Tibial artery (tissue), 4 donors: ENCODE measurements at regions not wholly inside any gene's neighbourhood (a gene's known extent, or its start where the extent isn't known, plus 50 kb on each side); places are given as distances from the start of the nearest gene placed in this dataset.

ENCODE experiments used
- DNase-seq, 2 donors: peaks; one replicate each; pipeline ENCODE4 v3.0.0-alpha.2; 2019
- H3K27ac ChIP-seq, 2 donors: fragments of 200-600 bp; sonication (generic) in 1 of 2; 1 replicate in 1 of 2; 2 replicates in 1 of 2; pipeline ENCODE4 v1.5.1; 2018 to 2019; ENCODE audit warnings: mild to moderate bottlenecking in 1 of 2
- H3K27me3 ChIP-seq, 2 donors: fragments of 200-600 bp; sonication (generic) in 1 of 2; one replicate each; pipeline versions ENCODE4 v1.5.1 to v1.6.0; 2016 to 2019
- H3K36me3 ChIP-seq, 3 donors: fragments of 200-600 bp; sonication (generic) in 2 of 3; one replicate each; pipeline ENCODE4 v1.5.1; 2016 to 2019; ENCODE audit warnings: mild to moderate bottlenecking in 2 of 3
- H3K4me1 ChIP-seq, 4 donors: fragments of 200-600 bp; sonication (generic) in 2 of 4; 1 replicate in 3 of 4; 2 replicates in 1 of 4; pipeline ENCODE4 v1.5.1; 2016 to 2019
- H3K4me3 ChIP-seq, 2 donors: fragments of 200-600 bp; sonication (generic) in 1 of 2; 1 replicate in 1 of 2; 2 replicates in 1 of 2; pipeline ENCODE4 v1.5.1; 2018 to 2019; ENCODE audit warnings: mild to moderate bottlenecking in 2 of 2
- H3K9me3 ChIP-seq, 3 donors: fragments of 200-600 bp; sonication (generic) in 1 of 3; one replicate each; pipeline ENCODE4 v1.5.1; 2016 to 2019
- intact Hi-C: fragments of 100-400 bp; cut with DNase I; formaldehyde crosslinking; loops from one replicate; pipeline ENCODE4 v1.15.0; 2023; ENCODE audit warnings: low total_unique reads
- TF ChIP-seq, protein P1 (sequence below), 2 experiments: fragments of 200-600 bp in 1 of 2; fragments of 450-650 bp in 1 of 2; IDR thresholded peaks; one replicate each; pipeline ENCODE4 v1.5.1; 2017 to 2019; ENCODE audit warnings: antibody characterized with exemption in 2 of 2, mild to moderate bottlenecking in 1 of 2, moderate library complexity in 1 of 2

DNA sequence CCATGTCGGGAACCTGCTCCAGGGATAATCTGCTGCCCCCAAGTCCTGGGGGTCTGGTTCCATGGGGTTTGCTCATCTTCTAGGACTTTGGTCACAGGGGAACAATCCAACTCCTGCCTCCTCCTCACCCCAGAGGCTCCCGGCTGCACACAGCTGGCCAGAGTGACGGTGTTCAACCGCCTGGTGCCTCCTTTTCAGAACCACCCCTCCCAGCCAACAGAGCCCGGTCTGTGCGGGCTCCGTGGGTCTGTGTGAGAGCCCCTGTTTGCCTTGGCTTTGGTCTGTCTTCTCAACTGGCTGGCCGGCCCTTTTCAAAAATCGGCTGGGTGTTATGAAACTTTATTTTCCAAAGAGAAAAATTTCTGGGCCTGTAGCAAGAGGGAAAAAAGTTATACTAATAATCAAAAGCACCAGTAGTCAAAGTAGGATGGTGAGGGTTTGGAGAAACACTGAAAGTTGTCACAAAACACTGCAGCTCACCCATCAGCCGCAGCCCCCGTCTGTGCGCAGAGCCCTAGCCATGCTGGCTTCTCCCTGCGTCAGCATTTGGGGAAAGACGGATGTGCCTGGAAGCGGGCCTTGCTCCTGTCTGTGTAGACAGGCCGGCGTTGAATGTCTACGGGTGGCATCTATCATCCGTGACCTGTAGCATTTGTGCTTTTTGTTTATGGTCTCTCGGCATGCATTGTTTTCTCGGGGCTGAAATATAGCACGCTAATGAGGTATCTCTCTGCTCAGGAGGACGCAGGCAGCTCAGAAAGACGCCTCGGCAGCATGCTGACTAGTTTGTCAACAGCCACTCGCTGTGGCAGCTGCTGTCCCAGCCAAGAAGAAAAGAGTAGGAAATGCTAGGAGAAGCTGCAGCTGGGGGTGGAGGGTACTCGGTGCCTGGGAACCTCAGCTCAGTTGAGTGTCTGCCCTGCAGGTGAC lies 138.6 kb downstream of the GLI2 start:
- intact Hi-C loops = no loop called here
- no peaks in the 10 kb centered on the region for H3K27me3 ChIP-seq
- no peaks in the 10 kb centered on the region for H3K9me3 ChIP-seq
- H3K4me3 ChIP-seq = peak overlapping the region in 1 of 2 donors; percentile 5
- no peak for DNase-seq
- peaks cover 0 to 33% (median 21%) of the 10 kb centered on the region in 4 donors for H3K4me1 ChIP-seq
- peak overlapping the region; percentile 70 to 73 for H3K27ac ChIP-seq
- H3K36me3 ChIP-seq = no peaks in the 10 kb centered on the region
- TF ChIP-seq, protein P1, sequence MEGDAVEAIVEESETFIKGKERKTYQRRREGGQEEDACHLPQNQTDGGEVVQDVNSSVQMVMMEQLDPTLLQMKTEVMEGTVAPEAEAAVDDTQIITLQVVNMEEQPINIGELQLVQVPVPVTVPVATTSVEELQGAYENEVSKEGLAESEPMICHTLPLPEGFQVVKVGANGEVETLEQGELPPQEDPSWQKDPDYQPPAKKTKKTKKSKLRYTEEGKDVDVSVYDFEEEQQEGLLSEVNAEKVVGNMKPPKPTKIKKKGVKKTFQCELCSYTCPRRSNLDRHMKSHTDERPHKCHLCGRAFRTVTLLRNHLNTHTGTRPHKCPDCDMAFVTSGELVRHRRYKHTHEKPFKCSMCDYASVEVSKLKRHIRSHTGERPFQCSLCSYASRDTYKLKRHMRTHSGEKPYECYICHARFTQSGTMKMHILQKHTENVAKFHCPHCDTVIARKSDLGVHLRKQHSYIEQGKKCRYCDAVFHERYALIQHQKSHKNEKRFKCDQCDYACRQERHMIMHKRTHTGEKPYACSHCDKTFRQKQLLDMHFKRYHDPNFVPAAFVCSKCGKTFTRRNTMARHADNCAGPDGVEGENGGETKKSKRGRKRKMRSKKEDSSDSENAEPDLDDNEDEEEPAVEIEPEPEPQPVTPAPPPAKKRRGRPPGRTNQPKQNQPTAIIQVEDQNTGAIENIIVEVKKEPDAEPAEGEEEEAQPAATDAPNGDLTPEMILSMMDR (IDR thresholded peaks at IDR 0.05) = no peak

DNA sequence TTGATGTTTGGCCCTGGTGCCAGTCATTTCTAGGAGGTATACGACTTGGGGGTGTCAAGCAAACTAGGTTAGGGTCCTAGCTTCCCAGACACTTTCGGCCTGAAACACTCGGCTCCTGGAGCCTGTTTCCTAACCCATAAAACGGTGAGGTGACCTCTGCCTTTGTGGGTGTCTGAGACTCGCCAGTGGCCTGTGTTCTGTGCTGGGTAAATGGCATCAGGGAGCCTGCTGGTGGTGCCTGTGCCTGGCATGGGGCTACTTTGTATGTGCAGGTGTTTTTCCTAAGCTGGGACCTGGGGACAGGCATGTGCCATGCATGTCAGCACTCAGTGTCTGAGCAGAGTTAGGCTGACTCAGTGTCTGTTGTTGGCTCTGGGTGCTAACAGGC lies 139.2 kb downstream of the GLI2 start:
- H3K4me1 ChIP-seq = peaks cover 0 to 27% (median 15%) of the 10 kb centered on the region in 4 donors
- H3K4me3 ChIP-seq = no peak overlapping the region
- H3K27me3 ChIP-seq = no peaks in the 10 kb centered on the region
- no peaks in the 10 kb centered on the region for H3K9me3 ChIP-seq
- peak overlapping the region; percentile 70 to 73 for H3K27ac ChIP-seq
- no peak for DNase-seq
- H3K36me3 ChIP-seq = no peaks in the 10 kb centered on the region
- intact Hi-C loops = no loop called here
- TF ChIP-seq, protein P1 (IDR thresholded peaks at IDR 0.05) = no peak

DNA sequence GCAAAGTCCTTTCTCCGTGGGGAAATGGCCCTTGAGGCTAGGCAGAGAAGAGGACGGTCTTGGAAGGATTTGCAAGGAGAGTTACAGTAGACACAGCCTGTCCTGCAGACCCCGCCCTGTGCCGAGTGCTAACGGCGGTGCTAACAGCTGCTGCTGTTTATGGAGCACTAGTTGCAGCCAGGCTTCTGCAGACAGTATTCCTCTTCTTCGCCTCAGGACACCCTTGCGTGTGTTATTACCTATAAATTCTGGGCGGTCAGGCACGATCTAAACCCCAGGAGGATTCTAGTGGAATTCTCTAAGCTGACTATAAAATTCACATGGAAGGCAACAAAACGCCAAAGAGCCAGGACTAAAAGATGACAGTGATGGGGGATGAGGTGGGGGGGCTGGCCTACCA lies 139.8 kb downstream of the GLI2 start:
- peak overlapping the region; percentile 70 to 73 for H3K27ac ChIP-seq
- intact Hi-C loops = no loop called here
- no peak overlapping the region for H3K4me3 ChIP-seq
- H3K4me1 ChIP-seq = peaks cover 0 to 24% (median 13%) of the 10 kb centered on the region in 4 donors
- no peaks in the 10 kb centered on the region for H3K27me3 ChIP-seq
- no peaks in the 10 kb centered on the region for H3K9me3 ChIP-seq
- DNase-seq = no peak
- H3K36me3 ChIP-seq = no peaks in the 10 kb centered on the region
- TF ChIP-seq, protein P1 (IDR thresholded peaks at IDR 0.05) = no peak

DNA sequence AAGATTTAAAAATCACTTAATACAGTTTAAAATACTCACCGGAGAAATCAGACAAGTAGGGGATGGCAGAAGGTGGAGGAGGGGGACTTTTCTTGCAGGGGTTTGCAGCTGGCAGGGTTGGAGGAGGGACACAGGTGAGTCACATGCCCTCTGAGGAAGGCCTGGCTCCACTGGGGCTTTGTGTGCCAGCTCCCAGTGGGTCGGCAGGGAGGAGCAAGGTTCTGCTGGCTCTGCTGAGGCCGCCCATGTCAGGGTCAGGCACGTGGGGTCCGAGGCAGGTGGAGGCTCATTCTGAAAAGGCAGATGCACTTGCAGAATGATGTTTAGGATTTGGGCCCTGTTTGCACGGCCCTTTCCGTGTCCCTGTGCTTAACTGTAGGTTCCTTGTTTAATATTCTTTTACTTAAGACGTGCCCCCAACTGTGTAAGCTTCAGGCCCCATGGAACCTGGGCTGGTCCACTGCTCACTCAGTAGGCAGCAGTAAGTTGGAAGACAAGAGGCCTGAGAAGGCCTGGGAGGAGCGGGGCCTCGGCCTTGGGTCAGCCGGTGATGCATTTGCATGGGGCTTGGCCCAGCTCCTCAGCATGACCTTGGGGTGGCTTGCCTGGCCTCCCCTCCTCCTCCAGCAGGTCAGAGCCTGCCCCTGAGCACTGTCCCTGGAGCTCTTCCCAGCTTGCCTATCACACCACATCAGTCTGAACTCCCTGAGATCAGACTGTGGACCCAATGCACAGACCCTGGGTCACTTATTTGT lies 141.0 kb downstream of the GLI2 start:
- no peaks in the 10 kb centered on the region for H3K9me3 ChIP-seq
- H3K36me3 ChIP-seq = no peaks in the 10 kb centered on the region
- no peak for DNase-seq
- TF ChIP-seq, protein P1 (IDR thresholded peaks at IDR 0.05) = no peak
- H3K4me3 ChIP-seq = no peak overlapping the region
- H3K27ac ChIP-seq = no peak overlapping the region
- intact Hi-C loops = no loop called here
- H3K27me3 ChIP-seq = no peaks in the 10 kb centered on the region
- H3K4me1 ChIP-seq = peaks cover 0 to 24% (median 13%) of the 10 kb centered on the region in 4 donors

DNA sequence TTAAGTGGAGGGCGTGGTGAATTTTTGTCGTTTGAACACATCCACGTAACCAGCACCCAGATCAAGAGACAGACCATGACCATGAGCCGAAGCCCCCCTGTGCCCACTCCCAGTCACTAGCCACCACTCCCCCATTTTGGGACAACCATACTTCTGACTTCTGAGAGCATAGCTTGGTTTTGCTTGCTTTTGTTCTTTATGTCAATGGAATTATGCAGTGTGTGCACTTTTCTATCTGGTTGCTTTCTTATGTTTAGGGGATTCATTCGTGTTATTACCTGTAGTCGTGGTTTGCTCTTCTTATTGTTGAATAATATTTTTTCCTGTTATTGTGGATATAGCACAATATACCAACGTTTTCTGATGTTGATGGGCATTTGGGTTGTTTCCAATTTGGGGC lies 141.7 kb downstream of the GLI2 start:
- no peaks in the 10 kb centered on the region for H3K36me3 ChIP-seq
- no peak overlapping the region for H3K4me3 ChIP-seq
- TF ChIP-seq, protein P1 (IDR thresholded peaks at IDR 0.05) = no peak
- peaks cover 0 to 24% (median 13%) of the 10 kb centered on the region in 4 donors for H3K4me1 ChIP-seq
- no peak overlapping the region for H3K27ac ChIP-seq
- no peaks in the 10 kb centered on the region for H3K9me3 ChIP-seq
- no peaks in the 10 kb centered on the region for H3K27me3 ChIP-seq
- DNase-seq = no peak
- intact Hi-C loops = no loop called here
